MCF 10A (cell line): ENCODE measurements at regions not wholly inside any gene's neighbourhood (a gene's known extent, or its start where the extent isn't known, plus 50 kb on each side); places are given as distances from the start of the nearest gene placed in this dataset.

ENCODE experiments used
- BruUV-seq: library from RNA; stranded (reverse); fragments of 400-500 nt; replicated peaks from 2 replicates; lab custom pipeline; 2021; lab: Mats Ljungman, UMichigan
- CTCF ChIA-PET: fragments of 300-600 bp; sonication (Branson Sonifier 250); formaldehyde crosslinking; extraction: SDS; loops from one replicate; lab custom pipeline; 2021; ENCODE audit warnings: antibody characterized with exemption, inconsistent platforms; lab: Yijun Ruan, JAX
- POLR2A ChIA-PET: fragments of 300-600, 350-650 bp; sonication (Branson Sonifier 250); formaldehyde crosslinking; extraction: SDS; loops from one replicate; lab custom pipeline; 2020; ENCODE audit warnings: antibody characterized with exemption, inconsistent platforms; lab: Yijun Ruan, JAX
- DNase-seq: peaks from one replicate; pipeline ENCODE4 v3.0.0-alpha.2; 2018; ENCODE audit not compliant: unreplicated experiment
- H3K27ac Mint-ChIP-seq: one replicate; pipeline ENCODE4 v1.8.0; 2022; ENCODE audit warnings: mild to moderate bottlenecking, low read depth, mixed read lengths; ENCODE audit not compliant: unreplicated experiment
- H3K27me3 Mint-ChIP-seq: one replicate; pipeline ENCODE4 v1.8.0; 2022; ENCODE audit warnings: mixed read lengths; ENCODE audit not compliant: insufficient read depth, unreplicated experiment
- H3K36me3 Mint-ChIP-seq: one replicate; pipeline ENCODE4 v1.8.0; 2022; ENCODE audit warnings: mild to moderate bottlenecking, moderate library complexity, mixed read lengths; ENCODE audit not compliant: insufficient read depth, unreplicated experiment
- H3K4me1 Mint-ChIP-seq: one replicate; pipeline ENCODE4 v1.8.0; 2022; ENCODE audit warnings: mixed read lengths; ENCODE audit not compliant: insufficient read depth, unreplicated experiment
- H3K4me3 Mint-ChIP-seq: one replicate; pipeline ENCODE4 v1.8.0; 2022; ENCODE audit warnings: mild to moderate bottlenecking, moderate library complexity, mixed read lengths; ENCODE audit not compliant: unreplicated experiment
- H3K9me3 Mint-ChIP-seq: one replicate; pipeline ENCODE4 v1.8.0; 2022; ENCODE audit warnings: mixed read lengths; ENCODE audit not compliant: unreplicated experiment
- intact Hi-C: fragments of 100-400 bp; cut with micrococcal nuclease; formaldehyde crosslinking; loops from 2 replicates; pipeline ENCODE4 v1.14.1; 2022
- TF ChIP-seq, protein P1 (sequence below): fragments of 200-600 bp; IDR thresholded peaks from one replicate; pipeline ENCODE4 v1.8.0; 2022; ENCODE audit warnings: antibody characterized with exemption, mild to moderate bottlenecking; ENCODE audit not compliant: unreplicated experiment

DNA sequence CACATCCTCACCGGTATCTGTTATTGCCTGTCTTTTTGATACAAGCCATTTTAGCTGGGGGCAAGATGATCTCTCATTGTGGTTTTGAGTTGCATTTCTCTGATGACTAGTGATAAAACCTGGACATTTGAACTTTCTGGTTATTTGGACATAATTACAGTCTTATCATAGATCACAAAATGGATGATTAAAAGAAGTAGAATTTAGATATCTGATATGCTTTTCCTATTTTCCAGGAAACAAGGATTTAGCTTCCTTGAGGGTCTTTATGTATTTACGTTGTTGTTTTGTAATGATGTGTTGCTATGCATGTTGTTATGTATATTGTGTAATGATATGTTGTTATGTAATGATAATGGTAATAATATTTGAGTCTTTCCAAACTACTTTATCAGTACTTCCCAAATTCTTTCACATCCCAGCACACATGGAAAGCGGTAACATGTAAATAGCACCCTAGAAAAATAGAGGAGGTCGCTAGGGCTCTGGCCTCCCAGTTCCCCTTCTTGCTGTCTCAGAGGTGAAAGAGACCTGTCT, 53.8 kb downstream of the GJD2 start:
- Mint-ChIP-seq H3K4me3 (no peak overlapping the region), H3K27ac (no peak overlapping the region), H3K27me3 (no peaks in the 10 kb centered on the region), H3K4me1 (no peaks in the 10 kb centered on the region), H3K36me3 (no peaks in the 10 kb centered on the region), H3K9me3 (no peaks in the 10 kb centered on the region)
- intact Hi-C loops = loop anchor here (10.0 kb wide), 1 partner anchor 154 kb away; no protein-coding TSS in a partner anchor
- DNase-seq = no peak
- BruUV-seq = no TSS peak
- CTCF ChIA-PET = interaction anchor here (0.6 kb wide), 1 partner anchor 98 kb away, joined by 3 read pairs; no protein-coding TSS in a partner anchor
- TF ChIP-seq, protein P1, sequence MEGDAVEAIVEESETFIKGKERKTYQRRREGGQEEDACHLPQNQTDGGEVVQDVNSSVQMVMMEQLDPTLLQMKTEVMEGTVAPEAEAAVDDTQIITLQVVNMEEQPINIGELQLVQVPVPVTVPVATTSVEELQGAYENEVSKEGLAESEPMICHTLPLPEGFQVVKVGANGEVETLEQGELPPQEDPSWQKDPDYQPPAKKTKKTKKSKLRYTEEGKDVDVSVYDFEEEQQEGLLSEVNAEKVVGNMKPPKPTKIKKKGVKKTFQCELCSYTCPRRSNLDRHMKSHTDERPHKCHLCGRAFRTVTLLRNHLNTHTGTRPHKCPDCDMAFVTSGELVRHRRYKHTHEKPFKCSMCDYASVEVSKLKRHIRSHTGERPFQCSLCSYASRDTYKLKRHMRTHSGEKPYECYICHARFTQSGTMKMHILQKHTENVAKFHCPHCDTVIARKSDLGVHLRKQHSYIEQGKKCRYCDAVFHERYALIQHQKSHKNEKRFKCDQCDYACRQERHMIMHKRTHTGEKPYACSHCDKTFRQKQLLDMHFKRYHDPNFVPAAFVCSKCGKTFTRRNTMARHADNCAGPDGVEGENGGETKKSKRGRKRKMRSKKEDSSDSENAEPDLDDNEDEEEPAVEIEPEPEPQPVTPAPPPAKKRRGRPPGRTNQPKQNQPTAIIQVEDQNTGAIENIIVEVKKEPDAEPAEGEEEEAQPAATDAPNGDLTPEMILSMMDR = no peak
- POLR2A ChIA-PET = interaction anchor here (1.5 kb wide), 1 partner anchor 9 kb away, joined by 5 read pairs; no protein-coding TSS in a partner anchor

- Mint-ChIP-seq H3K36me3 (no peaks in the 10 kb centered on the region), H3K27ac (no peak overlapping the region), H3K9me3 (no peaks in the 10 kb centered on the region), H3K4me3 (no peak overlapping the region), H3K27me3 (no peaks in the 10 kb centered on the region), H3K4me1 (no peaks in the 10 kb centered on the region)
- POLR2A ChIA-PET = interaction anchor here (0.6 kb wide), 1 partner anchor 38 kb away, joined by 3 read pairs; no protein-coding TSS in a partner anchor
- CTCF ChIA-PET = interaction anchor here (0.6 to 1.2 kb wide), 2 partner anchors 8 to 100 kb away, joined by 3 to 5 read pairs; no protein-coding TSS in a partner anchor
- TF ChIP-seq, protein P1 = no peak
- intact Hi-C loops = loop anchor here (10.0 kb wide), 1 partner anchor 155 kb away; no protein-coding TSS in a partner anchor
- BruUV-seq = no TSS peak
- DNase-seq = peak; percentile 24
Measured at GRCh38 chr15:34699968-34700640, 54.7 kb downstream of the GJD2 start.

- TF ChIP-seq, protein P1 = no peak
- DNase-seq = no peak
- H3K4me3 Mint-ChIP-seq = no peak overlapping the region
- H3K4me1 Mint-ChIP-seq = peaks cover 16% of the 10 kb centered on the region
- no peaks in the 10 kb centered on the region for H3K27me3 Mint-ChIP-seq
- H3K27ac Mint-ChIP-seq = no peak overlapping the region
- ChIA-PET POLR2A (interaction anchor here (0.8 kb wide), 1 partner anchor 12 kb away, joined by 3 read pairs; no protein-coding TSS in a partner anchor), CTCF (interaction anchor here (0.6 to 1.6 kb wide), 2 partner anchors 12 to 75 kb away, joined by 3 to 4 read pairs; no protein-coding TSS in a partner anchor)
- intact Hi-C loops = no loop called here
- no TSS peak for BruUV-seq
- no peaks in the 10 kb centered on the region for H3K9me3 Mint-ChIP-seq
- no peaks in the 10 kb centered on the region for H3K36me3 Mint-ChIP-seq
Measured at GRCh38 chr15:34696506-34696905, 58.3 kb downstream of the GJD2 start.

- ChIA-PET POLR2A (no interaction called here), CTCF (no interaction called here)
- no TSS peak for BruUV-seq
- no peaks in the 10 kb centered on the region for H3K27me3 Mint-ChIP-seq
- TF ChIP-seq, protein P1 = no peak
- H3K36me3 Mint-ChIP-seq = no peaks in the 10 kb centered on the region
- H3K27ac Mint-ChIP-seq = peak overlapping the region; percentile 13
- H3K4me1 Mint-ChIP-seq = peaks cover 31% of the 10 kb centered on the region
- intact Hi-C loops = no loop called here
- DNase-seq = peak; percentile 59
- no peaks in the 10 kb centered on the region for H3K9me3 Mint-ChIP-seq
- no peak overlapping the region for H3K4me3 Mint-ChIP-seq
Measured at GRCh38 chr15:34693053-34693744, 61.6 kb downstream of the GJD2 start.
